Suprapubic skin (tissue), 2 donors: ENCODE measurements at regions not wholly inside any gene's neighbourhood (a gene's known extent, or its start where the extent isn't known, plus 50 kb on each side); places are given as distances from the start of the nearest gene placed in this dataset.

Experiments
- EP300 ChIP-seq: sonication (generic); formaldehyde crosslinking; IDR thresholded peaks from one replicate; pipeline ENCODE4 v1.6.1; 2017; ENCODE audit warnings: antibody characterized with exemption
- POLR2A ChIP-seq, 2 donors: fragments of 450-650 bp; IDR thresholded peaks; one replicate each; pipeline ENCODE4 v1.6.1; 2017; ENCODE audit warnings: antibody characterized with exemption in 2 of 2, mild to moderate bottlenecking in 2 of 2, moderate library complexity in 2 of 2

DNA sequence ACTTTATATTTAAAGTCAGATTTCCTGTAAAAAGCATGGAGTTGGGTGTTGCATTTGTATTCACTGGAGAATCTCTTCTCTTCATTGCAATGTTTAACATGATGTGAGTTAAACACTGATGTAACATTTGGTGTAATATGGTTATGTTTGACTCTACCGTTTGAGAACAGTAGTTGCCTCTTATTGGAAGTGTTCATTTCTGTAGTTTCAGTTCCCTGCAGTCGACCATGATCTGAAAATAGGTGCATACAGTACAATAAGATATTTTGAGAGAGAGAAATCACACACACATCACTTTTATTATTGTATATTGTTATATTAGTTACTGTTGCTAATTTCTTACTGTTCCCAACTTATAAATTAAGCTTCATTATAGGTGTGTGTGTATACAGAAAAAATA lies 105.2 kb upstream of the SPACA7 start:
- TF ChIP-seq EP300 (no peak), POLR2A (IDR thresholded peaks at IDR 0.05) (no peak)
